HG03095 (cell line): ENCODE measurements at regions not wholly inside any gene's neighbourhood (a gene's known extent, or its start where the extent isn't known, plus 50 kb on each side); places are given as distances from the start of the nearest gene placed in this dataset.

ENCODE experiments used
- ATAC-seq: cut with Tn5 transposase; IDR thresholded peaks from one replicate; pipeline ENCODE4 v1.9.1; 2021; ENCODE audit warnings: moderate library complexity; ENCODE audit not compliant: unreplicated experiment

DNA sequence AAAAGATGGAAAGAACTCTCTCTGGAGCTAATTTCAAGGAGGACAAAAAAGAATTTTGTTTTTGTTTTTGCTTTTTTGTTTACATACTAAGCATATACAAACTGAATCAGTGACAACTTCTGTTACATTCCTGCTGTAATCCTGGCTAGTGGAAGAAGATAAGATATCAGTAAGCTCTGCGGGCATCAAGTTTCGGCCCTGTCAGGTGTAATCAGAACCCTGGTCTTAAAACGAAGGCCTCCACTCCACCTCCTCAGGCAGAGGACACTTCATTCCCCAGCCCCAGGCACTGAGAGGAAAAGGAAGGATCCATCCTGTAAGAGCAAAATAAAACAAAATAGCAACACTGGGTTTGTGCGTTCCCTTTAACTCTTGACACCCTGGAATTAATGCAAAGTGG lies 88.9 kb upstream of the ARHGAP29 start:
- ATAC-seq: no peak

DNA sequence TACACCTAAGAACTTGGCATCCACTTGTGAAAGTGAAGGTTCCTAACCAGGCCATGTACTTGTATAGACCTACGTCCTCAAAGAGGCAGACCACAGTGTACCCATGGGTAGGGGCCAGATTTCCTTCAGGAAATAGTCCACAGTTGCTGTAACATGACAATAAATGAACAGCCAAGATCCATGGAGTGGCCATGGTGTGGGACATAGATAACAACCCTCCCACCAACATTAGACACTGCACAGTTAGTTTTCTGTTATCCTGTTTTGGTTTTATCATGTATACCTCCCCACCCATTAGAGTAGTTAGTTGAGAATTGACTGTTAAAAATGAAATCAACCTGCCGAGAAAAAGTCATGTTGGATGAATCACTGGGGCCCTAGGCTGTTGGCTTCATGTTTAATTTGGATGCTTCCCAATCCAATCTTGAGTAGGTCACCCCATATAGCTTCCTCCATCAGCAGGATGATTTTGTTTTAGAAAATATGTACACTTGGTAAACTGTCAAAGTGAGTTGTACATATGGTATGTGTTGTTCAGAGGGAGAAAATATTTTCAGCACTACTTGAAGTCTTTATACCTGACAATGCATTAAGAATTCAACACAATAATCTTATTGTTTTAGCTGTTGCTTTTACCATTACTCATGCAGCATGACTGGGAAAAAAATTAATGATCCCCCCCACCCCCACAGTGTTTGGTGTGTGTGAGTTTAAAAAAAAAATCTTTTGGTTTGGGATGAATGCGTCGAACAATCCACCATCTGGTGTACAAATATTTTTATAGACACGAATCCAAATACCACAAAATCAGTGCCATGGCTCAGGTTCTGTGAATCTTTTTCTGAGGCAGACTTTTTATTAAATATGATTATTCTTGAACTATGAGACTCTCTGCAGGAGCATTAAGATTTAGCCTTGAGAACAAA lies 88.3 kb upstream of the ARHGAP29 start:
- no peak for ATAC-seq

DNA sequence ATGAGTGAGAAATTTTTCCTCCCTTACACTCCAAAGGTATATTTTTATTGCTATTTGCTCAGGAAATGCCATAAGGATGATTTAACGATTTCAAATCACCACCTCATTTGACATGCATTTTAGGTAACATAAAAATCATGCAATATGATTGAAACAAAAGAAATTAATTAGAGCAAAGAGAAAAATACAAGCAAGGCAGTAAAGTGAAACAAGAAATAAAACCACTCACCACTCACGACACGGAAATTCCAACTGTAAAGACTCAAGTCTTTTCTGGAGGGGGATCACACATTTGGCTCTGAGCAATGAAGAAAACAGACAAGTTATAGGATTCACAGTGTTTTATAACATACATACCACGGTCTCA lies 86.8 kb upstream of the ARHGAP29 start:
- no peak for ATAC-seq

DNA sequence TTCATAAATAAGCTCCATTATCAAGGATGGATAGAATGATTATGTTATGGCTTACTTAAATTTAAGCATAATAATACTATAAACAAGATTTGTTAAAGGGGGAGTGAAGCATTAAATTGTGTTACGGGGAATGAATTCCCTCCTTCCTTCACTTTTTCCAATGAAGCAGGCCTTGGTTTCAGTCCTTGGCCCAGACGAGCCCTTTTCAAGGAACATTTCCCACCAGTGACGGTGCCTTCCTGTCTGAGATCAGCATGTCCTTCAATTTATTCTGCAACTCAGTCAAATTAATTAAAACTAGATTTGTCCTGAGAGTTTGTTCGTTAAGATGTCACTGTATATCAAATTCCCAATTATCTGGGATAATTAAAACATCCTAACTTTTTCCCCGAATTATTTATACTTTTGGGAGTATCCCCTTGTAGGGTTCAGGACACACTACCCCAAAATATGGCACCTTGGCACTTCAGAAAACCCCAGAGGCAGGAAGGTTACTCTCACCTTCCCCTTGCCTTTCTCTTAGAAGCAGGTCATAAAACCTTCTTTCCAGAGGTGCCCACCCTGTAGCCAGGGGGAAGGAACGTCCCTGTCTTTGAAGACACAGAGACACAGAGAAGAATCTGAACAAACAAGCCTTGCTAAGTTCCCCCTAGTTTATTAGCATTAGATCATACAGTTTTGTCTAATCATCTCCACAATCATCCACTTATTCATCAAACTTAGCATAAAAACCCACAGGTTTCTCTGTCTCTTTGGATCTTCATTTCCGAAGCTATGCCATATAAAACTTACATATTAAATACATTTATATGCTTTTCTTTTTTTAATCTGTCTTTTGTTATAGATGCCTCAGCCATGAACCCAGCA lies 86.2 kb upstream of the ARHGAP29 start:
- ATAC-seq: no peak

DNA sequence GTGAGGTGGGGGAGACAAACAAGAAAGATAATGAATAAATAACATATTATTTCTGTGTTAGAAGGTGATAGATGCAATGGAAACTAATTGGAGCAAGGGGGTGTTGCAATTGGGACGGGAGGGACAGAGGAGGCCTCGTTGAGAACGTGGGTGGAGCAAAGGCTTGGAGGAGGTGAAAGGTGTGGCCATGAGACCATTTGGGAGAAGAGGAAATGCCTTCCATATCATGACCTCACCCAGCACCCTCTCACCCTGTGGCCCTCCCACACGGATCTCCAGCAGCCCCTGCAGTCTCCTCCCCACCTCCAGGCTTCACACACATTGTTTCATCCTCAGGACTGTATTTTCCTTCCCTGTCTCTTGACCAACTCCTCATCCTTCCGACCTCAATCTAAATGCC lies 85.3 kb upstream of the ARHGAP29 start:
- ATAC-seq: no peak

DNA sequence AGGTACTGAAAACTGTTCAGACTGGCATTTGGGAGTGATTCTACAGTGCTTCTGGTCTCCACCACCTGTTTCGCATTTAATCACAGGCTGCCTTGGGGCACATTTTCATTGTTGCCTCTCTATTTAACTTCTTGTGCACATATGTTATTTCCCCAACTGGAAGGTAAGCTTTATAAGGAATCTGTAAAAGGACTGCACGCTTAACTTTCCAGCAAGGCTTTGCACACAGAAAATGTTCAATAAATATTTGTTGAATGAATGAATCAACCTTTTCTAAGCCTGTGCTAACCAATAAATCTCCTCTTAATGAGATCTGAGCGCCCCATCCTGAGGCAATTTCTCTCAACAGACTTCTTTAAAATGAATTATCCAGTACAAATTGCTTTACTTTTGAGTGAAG lies 84.3 kb upstream of the ARHGAP29 start:
- no peak for ATAC-seq

DNA sequence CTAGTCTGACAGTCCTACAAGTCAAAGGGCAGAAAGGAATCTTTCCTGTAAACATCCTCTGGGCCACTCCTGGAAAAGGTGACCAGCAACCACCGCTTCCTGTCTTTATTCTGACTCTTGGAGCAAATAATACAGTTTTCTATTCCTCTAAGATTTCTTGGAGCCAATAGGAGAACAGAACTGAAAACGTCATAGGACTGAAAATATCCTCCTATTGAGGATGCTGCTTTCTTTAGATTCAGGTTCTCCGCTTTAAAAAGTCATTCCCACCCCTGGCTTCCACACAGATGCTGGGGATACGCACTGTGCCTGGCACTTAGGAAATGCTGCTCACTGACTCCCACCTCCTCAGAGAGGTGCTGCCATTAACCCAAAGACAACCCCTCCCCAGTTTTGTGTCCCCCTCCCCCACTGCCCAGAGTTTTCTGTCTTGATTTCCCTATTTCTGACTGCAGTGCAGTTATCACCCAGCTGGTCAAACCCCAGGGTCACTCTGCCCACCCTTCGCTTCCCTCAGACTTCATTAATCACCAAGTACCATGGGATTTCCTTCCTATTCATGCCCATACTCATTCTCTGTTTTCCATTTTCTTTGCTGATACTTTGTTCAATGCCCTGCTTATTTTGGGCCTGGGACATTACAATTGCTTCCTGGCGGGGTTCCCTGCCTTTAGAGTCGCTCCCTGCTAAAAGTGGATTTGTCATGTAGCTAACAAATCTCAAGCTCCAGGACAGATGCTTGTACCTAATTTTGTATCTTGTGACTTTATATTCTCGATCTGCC lies 82.1 kb upstream of the ARHGAP29 start:
- ATAC-seq: no peak

DNA sequence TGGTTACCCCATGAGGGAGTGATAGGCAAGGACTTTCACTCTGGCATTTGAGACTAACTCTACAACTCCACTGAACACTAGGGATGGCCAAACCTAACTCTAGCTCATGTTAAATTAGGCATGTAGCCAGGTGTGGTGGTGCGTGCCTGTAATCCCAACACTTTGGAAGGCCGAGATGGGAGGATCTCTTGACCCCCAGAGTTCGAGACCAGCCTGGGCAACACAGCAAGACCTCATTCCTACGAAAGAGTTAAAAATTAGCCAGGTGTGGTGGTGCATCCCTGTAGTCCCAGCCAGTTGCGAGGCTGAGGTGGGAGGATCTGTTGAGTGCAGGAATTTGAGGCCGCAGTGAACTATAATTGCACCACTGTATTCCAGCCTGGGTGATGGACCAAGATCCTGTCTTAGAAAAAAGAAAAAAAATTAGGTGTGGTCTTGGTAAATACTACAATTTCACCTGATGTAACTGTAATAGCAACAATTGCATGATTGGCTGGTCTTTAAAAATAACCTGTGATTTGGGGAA lies 81.2 kb upstream of the ARHGAP29 start:
- no peak for ATAC-seq

DNA sequence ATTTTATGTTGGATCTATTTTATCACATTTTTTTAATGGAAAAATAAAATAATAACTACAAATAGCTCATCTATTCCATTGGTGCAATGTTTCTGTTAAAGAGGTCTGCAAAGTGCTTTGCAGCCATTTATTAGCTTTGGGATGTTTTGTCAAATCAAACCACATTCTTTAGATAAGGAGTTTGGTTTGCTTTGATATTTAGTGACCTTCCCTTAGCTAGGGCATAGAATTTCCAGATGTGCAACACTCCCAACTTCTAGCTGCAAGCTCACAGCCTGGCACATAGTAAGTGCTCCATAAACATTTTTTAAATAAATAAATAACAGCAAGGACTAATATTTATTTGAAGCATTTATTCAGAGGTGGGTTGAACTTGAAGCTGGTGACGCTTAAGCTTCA lies 80.4 kb upstream of the ARHGAP29 start:
- no peak for ATAC-seq

DNA sequence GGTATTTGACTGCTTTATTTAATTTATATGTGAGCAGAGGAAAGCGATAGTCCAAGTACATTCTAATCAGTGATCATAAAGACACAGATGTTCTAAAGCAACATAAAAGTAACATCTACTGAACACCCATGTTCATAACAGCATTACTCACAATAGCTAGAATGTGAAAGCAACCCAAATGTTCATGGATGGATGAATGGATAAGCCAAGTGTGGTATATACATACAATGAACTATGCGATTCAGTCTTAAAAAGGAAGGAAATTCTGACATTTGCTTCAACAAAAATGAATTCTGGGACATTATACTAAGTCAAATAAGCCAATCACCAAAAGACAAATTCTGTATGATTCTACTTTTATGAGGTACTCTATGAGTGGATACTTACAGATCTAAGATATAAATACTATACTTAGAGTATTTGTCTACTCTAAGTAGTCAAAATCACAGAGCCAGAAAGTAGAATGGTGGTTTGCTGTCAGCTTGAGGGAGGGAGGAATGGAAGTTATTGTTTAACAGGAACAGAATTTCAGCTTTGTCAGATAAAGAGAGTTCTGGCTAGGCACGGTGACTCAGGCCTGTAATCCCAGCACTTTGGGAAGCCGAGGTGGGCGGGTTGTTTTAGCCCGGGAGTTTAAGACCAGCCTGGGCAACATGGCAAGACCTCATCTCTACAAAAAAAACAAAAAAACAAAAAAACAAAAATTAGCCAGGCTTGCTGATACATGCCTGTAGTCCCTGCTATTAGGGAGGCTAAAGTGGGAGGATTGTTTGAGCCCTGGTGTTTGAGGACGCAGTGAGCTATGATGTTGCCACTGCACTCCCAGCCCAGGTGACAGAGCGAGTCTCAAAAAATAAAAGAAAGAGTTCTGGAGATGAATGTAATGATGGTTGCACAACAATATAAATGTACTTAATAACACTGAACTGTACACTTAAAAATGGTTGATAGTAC lies 79.7 kb upstream of the ARHGAP29 start:
- ATAC-seq: no peak

DNA sequence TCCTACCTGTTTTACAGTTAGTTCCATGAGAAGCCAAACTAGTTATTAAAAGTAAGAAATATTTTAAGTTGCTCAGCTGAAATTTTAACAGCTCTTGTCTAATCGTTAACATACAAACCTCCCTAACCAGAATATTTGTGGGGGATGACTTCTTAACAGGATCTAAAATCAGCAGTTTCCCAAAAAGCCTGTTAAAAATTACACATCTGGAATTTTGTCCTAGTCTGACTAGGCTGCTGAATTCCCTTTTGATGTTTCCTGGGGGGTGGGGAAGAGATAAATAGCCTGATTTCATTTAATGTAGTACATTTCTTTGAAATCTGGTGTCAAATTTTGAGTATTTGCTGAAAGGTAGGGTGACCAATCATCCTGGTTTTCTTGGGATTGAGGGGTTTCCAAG lies 78.8 kb upstream of the ARHGAP29 start:
- ATAC-seq: no peak

DNA sequence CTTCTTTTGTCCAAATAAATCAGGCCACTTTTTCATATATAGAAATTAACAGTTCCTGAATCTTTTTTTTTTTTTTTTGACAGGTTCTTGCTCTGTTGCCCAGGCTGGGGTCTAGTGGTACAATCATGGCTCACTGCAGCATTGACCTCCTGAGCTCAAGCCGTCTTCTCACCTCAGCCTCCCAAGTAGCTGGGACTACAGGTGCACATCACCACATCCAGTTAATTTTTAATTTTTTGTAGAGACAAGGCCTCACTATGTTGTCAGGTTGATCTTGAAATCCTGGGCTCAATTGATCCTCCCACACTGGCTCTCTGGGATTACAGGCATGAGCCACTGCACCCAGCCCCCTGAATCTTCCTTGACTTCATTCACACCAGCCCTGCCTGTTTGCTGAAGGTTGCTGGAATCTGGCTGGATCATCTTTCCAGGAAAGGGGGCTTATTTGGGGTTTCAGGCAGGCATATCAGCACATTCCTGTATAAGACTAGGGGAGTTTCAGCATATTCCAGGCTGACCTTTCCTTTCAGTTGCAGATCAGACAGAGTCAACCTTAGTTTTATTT lies 78.2 kb upstream of the ARHGAP29 start:
- ATAC-seq: no peak

DNA sequence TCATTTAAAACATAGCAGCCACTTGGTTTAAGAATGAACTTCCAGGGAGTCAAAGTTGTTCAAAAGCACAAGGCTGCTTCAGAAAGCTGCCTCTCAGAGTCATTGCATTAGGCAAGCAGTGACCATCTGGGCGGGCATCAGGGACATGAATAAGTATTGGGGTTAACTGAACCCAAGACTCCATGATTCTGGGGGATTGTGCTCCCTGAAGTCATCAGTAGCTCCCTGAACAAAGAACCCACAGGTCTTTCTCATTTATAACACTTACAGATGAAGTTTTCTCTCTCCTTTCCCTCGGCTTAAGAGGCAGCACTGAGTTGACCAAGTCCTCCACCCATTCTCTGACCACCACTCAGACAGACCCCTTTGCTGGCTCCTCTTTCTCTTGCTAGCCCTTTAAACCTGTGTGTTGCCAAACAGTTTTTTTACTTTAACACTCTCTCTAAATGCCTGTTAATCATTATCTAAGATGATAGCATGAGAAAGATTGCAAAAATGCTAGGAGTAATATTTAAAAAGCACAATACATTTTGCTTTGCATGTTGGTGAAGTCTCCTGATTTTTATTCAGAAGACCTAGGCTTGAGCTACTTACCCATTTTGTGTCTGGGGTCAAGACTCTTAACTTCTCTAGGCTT lies 77.0 kb upstream of the ARHGAP29 start:
- ATAC-seq: no peak

DNA sequence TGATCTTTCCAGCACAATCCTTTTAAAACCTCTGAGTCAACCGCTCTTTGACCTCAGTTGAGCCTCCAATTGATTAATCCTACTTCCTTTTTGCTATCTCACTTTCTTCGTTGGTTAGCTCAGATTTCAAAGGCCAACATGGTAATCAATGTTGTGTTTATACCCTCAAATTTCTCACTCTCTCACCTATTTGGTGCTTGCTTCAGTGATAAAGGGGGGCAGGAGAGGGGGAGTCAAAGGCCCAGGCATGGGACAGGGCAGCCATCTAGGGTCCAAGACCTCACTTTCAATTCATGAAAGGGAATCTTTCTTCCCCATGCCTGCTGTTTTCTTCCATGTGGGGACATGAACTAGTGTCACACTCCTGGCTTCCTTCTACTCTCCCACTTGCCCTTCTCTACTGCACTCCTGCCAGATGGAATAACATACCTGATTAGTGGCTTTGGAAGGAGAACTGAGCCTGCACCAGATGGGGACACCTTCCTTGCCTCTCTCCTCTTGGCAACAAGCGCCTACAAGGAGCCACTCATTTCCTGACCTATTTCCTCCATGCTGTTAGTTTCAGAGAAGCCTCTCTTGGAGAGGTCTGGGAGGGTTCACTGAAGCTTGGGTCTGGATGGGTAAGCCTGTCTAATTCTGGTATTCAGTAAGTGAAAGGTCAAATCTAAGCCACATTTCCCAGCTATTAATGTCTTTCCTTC lies 73.3 kb upstream of the ARHGAP29 start:
- no peak for ATAC-seq

DNA sequence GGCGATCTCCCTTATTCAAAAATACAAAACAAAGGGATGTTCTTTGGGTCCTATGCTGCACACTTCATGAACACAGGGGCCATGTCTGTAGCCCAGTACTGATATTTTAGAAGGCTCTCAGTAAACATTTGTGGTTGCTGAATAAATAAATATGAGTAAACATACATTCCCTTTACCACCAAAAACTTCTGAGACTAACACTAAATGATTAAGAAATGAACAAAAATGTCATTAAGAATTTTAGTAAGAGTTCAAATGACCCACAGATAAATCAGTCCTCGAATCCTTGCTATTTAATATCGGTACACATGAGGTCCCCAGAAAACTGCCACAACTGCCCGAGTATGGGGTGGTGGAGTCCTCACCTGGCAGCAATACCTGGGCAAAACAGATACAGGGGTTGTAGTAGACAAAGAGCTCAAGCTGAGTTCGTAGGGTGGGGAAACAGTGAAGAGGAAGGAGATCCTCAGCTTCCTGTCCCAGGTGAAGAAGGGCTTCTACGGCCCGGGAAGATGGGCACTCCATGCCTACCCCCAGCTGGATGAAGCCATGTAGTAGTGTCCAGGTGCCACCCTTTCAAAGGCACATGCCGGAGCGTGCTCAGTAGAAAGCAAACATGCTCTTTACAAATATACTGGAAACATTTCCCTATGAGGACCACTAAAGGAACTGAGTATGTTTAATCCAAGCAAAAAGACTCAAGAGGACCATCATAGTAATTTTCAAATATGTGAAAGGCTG lies 72.6 kb upstream of the ARHGAP29 start:
- ATAC-seq: no peak

DNA sequence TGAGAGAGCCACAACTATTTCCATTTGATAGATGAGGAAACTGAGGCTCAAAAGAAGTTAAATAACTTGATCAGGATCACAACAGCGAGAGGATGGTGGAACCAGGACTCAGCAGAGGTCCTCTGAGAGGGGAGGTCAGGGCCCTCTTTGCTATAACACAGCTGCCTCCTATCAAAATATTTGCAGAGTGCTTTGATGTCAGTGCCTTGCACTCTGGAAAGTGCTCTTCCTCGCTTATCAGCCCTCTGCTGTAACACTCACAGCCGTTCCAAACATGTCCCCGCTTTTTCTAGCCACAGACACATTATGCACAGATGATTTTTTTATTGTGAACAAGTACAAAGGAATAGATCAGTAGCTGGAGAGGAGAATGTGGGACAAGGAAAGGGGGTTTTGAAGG lies 71.8 kb upstream of the ARHGAP29 start:
- ATAC-seq: no peak

DNA sequence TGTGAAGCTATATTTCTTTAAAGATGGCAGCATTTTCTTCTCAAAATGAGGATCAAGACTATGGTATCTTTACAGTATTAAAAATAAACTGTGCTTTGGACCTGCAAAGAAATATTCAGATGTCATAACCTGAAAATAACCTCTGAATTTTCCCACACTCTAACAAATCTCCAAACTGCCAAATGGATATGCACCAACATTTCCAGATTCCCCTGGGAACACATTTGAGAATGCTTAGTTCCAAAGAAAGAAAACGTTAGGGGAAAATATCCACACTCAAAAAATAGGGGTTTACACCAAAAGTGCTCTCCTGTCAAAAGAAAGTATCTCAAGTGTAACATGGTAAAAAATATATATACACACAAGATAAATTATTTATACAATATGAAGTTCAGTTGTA lies 69.1 kb upstream of the ARHGAP29 start:
- no peak for ATAC-seq

DNA sequence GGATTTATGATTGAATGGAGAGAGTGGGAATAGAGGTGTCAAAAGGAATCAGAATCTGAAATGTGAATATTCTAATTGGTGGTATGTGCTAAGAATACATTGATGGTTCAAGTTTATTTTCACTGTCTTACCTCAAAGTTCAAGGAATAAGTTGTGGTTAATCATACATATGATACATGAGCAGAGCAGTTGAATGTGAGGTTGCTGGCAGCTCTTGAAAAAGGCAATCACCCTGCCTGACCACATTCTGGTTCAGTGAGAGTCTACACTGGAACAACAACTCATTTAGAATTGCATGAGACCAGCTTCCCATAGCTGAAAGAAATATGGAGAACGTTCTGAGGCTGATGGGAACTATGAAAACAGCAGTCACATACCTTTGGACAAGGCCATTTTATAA lies 68.3 kb upstream of the ARHGAP29 start:
- no peak for ATAC-seq
